Left ventricle myocardium inferior (tissue), 1 donor: ENCODE measurements at regions not wholly inside any gene's neighbourhood (a gene's known extent, or its start where the extent isn't known, plus 50 kb on each side); places are given as distances from the start of the nearest gene placed in this dataset.

Experiments
- DNase-seq: peaks from one replicate; pipeline ENCODE4 v3.0.0-alpha.2; 2020
- H3K27ac ChIP-seq: fragments of 200-600 bp; replicated peaks from 2 replicates; pipeline ENCODE4 v1.8.0; 2021
- H3K27me3 ChIP-seq: fragments of 200-600 bp; 2 replicates; pipeline ENCODE4 v1.8.0; 2021; ENCODE audit warnings: low read depth
- H3K36me3 ChIP-seq: fragments of 200-600 bp; 2 replicates; pipeline ENCODE4 v1.8.0; 2021
- H3K4me1 ChIP-seq: fragments of 200-600 bp; 2 replicates; pipeline ENCODE4 v1.8.0; 2021
- H3K4me3 ChIP-seq: fragments of 200-600 bp; 2 replicates; pipeline ENCODE4 v1.8.0; 2021; ENCODE audit warnings: mild to moderate bottlenecking, moderate library complexity
- H3K9me3 ChIP-seq: fragments of 200-600 bp; replicated peaks from 2 replicates; pipeline ENCODE4 v1.8.0; 2021
- CTCF ChIP-seq: fragments of 200-600 bp; IDR thresholded peaks from 2 replicates; pipeline ENCODE4 v1.8.0; 2021; ENCODE audit warnings: antibody characterized with exemption, mild to moderate bottlenecking, borderline replicate concordance
- intact Hi-C: fragments of 100-400 bp; cut with micrococcal nuclease; formaldehyde crosslinking; loops from one replicate; pipeline ENCODE4 v1.11.0; 2022
- donor health status: DM: no; HTN: yes; CAD: no; lungs with severe emphysema.

GRCh38 chr13:81409284-81409683 lies 1068.4 kb upstream of the SPRY2 start:
- no peaks in the 10 kb centered on the region for H3K9me3 ChIP-seq
- DNase-seq = no peak
- TF ChIP-seq CTCF = no peak
- H3K4me3 ChIP-seq = no peak overlapping the region
- intact Hi-C loops = no loop called here
- H3K36me3 ChIP-seq = no peaks in the 10 kb centered on the region
- H3K27me3 ChIP-seq = no peaks in the 10 kb centered on the region
- H3K27ac ChIP-seq = no peak overlapping the region
- no peaks in the 10 kb centered on the region for H3K4me1 ChIP-seq

GRCh38 chr13:81408647-81409046 lies 1067.7 kb upstream of the SPRY2 start:
- TF ChIP-seq CTCF = no peak
- DNase-seq = no peak
- no peaks in the 10 kb centered on the region for H3K36me3 ChIP-seq
- H3K4me1 ChIP-seq = no peaks in the 10 kb centered on the region
- H3K27ac ChIP-seq = no peak overlapping the region
- intact Hi-C loops = no loop called here
- no peaks in the 10 kb centered on the region for H3K9me3 ChIP-seq
- no peak overlapping the region for H3K4me3 ChIP-seq
- no peaks in the 10 kb centered on the region for H3K27me3 ChIP-seq

- TF ChIP-seq CTCF = no peak
- Histone ChIP-seq H3K27me3 (no peaks in the 10 kb centered on the region), H3K27ac (no peak overlapping the region), H3K36me3 (no peaks in the 10 kb centered on the region), H3K4me3 (no peak overlapping the region), H3K4me1 (no peaks in the 10 kb centered on the region), H3K9me3 (no peaks in the 10 kb centered on the region)
- intact Hi-C loops = no loop called here
- DNase-seq = no peak
These were observed 1065.8 kb upstream of the SPRY2 start for GRCh38 chr13:81406639-81407292.

- no peaks in the 10 kb centered on the region for H3K4me1 ChIP-seq
- H3K27me3 ChIP-seq = no peaks in the 10 kb centered on the region
- DNase-seq = no peak
- H3K9me3 ChIP-seq = no peaks in the 10 kb centered on the region
- H3K36me3 ChIP-seq = no peaks in the 10 kb centered on the region
- intact Hi-C loops = no loop called here
- no peak overlapping the region for H3K4me3 ChIP-seq
- no peak overlapping the region for H3K27ac ChIP-seq
- TF ChIP-seq CTCF = no peak
These were observed 1065.1 kb upstream of the SPRY2 start for GRCh38 chr13:81406022-81406421.

- H3K4me1 ChIP-seq = no peaks in the 10 kb centered on the region
- no peak overlapping the region for H3K27ac ChIP-seq
- intact Hi-C loops = no loop called here
- DNase-seq = no peak
- TF ChIP-seq CTCF = no peak
- no peaks in the 10 kb centered on the region for H3K36me3 ChIP-seq
- peaks cover 5% of the 10 kb centered on the region for H3K9me3 ChIP-seq
- H3K27me3 ChIP-seq = no peaks in the 10 kb centered on the region
- H3K4me3 ChIP-seq = no peak overlapping the region
These were observed 1055.3 kb upstream of the SPRY2 start for GRCh38 chr13:81396192-81396591.

GRCh38 chr13:81395368-81395767 lies 1054.4 kb upstream of the SPRY2 start:
- Histone ChIP-seq H3K4me1 (no peaks in the 10 kb centered on the region), H3K27ac (no peak overlapping the region), H3K36me3 (no peaks in the 10 kb centered on the region), H3K27me3 (no peaks in the 10 kb centered on the region), H3K9me3 (peaks cover 5% of the 10 kb centered on the region), H3K4me3 (no peak overlapping the region)
- intact Hi-C loops = no loop called here
- TF ChIP-seq CTCF = no peak
- no peak for DNase-seq
